ENCODE measurements at regions not wholly inside any gene's neighbourhood (a gene's known extent, or its start where the extent isn't known, plus 50 kb on each side); places are given as distances from the start of the nearest gene placed in this dataset.

- Histone ChIP-seq H3K4me1 (ENCODE audit: control insufficient read depth, insufficient read depth, low read length, unreplicated experiment) (no peaks in the 10 kb centered on the region), H3K27me3 (ENCODE audit: insufficient read depth, low read length) (no peaks in the 10 kb centered on the region), H3K27ac (ENCODE audit: low read depth, low read length) (no peak overlapping the region), H3K36me3 (ENCODE audit: insufficient read depth, low read length) (no peaks in the 10 kb centered on the region), H2AFZ (ENCODE audit: low read length, unreplicated experiment) (no peak overlapping the region), H3K4me3 (ENCODE audit: low read depth, low read length) (no peak overlapping the region), H3K79me2 (ENCODE audit: control insufficient read depth, insufficient read depth, low read length, unreplicated experiment) (no peaks in the 10 kb centered on the region)
Observed at GRCh38 chr4:163976588-163976987, 482.1 kb downstream of the TMA16 start.

- H3K27me3 ChIP-seq (ENCODE audit: insufficient read depth, low read length), result no peaks in the 10 kb centered on the region
- H3K4me3 ChIP-seq (ENCODE audit: low read depth, low read length), result no peak overlapping the region
- no peak overlapping the region for H2AFZ ChIP-seq (ENCODE audit: low read length, unreplicated experiment)
- H3K27ac ChIP-seq (ENCODE audit: low read depth, low read length), result no peak overlapping the region
- H3K36me3 ChIP-seq (ENCODE audit: insufficient read depth, low read length), result no peaks in the 10 kb centered on the region
- no peaks in the 10 kb centered on the region for H3K4me1 ChIP-seq (ENCODE audit: control insufficient read depth, insufficient read depth, low read length, unreplicated experiment)
- H3K79me2 ChIP-seq (ENCODE audit: control insufficient read depth, insufficient read depth, low read length, unreplicated experiment), result no peaks in the 10 kb centered on the region
Observed at GRCh38 chr4:163988391-163988790, 493.9 kb downstream of the TMA16 start.

GRCh38 chr4:163988865-163989264, 494.4 kb downstream of the TMA16 start:
- no peaks in the 10 kb centered on the region for H3K27me3 ChIP-seq (ENCODE audit: insufficient read depth, low read length)
- H3K27ac ChIP-seq (ENCODE audit: low read depth, low read length), result no peak overlapping the region
- no peaks in the 10 kb centered on the region for H3K79me2 ChIP-seq (ENCODE audit: control insufficient read depth, insufficient read depth, low read length, unreplicated experiment)
- no peaks in the 10 kb centered on the region for H3K36me3 ChIP-seq (ENCODE audit: insufficient read depth, low read length)
- H3K4me1 ChIP-seq (ENCODE audit: control insufficient read depth, insufficient read depth, low read length, unreplicated experiment), result no peaks in the 10 kb centered on the region
- H2AFZ ChIP-seq (ENCODE audit: low read length, unreplicated experiment), result no peak overlapping the region
- H3K4me3 ChIP-seq (ENCODE audit: low read depth, low read length), result no peak overlapping the region

- Histone ChIP-seq H3K36me3 (ENCODE audit: insufficient read depth, low read length) (no peaks in the 10 kb centered on the region), H3K79me2 (ENCODE audit: control insufficient read depth, insufficient read depth, low read length, unreplicated experiment) (no peaks in the 10 kb centered on the region), H3K27me3 (ENCODE audit: insufficient read depth, low read length) (no peaks in the 10 kb centered on the region), H3K4me3 (ENCODE audit: low read depth, low read length) (no peak overlapping the region), H3K4me1 (ENCODE audit: control insufficient read depth, insufficient read depth, low read length, unreplicated experiment) (no peaks in the 10 kb centered on the region), H2AFZ (ENCODE audit: low read length, unreplicated experiment) (no peak overlapping the region), H3K27ac (ENCODE audit: low read depth, low read length) (no peak overlapping the region)
Observed at GRCh38 chr4:163991298-163991865, 496.9 kb downstream of the TMA16 start.

GRCh38 chr4:164009435-164009834, 514.9 kb downstream of the TMA16 start:
- no peak overlapping the region for H2AFZ ChIP-seq (ENCODE audit: low read length, unreplicated experiment)
- no peak overlapping the region for H3K27ac ChIP-seq (ENCODE audit: low read depth, low read length)
- no peaks in the 10 kb centered on the region for H3K79me2 ChIP-seq (ENCODE audit: control insufficient read depth, insufficient read depth, low read length, unreplicated experiment)
- H3K27me3 ChIP-seq (ENCODE audit: insufficient read depth, low read length), result no peaks in the 10 kb centered on the region
- H3K4me3 ChIP-seq (ENCODE audit: low read depth, low read length), result no peak overlapping the region
- no peaks in the 10 kb centered on the region for H3K4me1 ChIP-seq (ENCODE audit: control insufficient read depth, insufficient read depth, low read length, unreplicated experiment)
- H3K36me3 ChIP-seq (ENCODE audit: insufficient read depth, low read length), result no peaks in the 10 kb centered on the region

- Histone ChIP-seq H2AFZ (ENCODE audit: low read length, unreplicated experiment) (no peak overlapping the region), H3K79me2 (ENCODE audit: control insufficient read depth, insufficient read depth, low read length, unreplicated experiment) (no peaks in the 10 kb centered on the region), H3K4me3 (ENCODE audit: low read depth, low read length) (no peak overlapping the region), H3K27ac (ENCODE audit: low read depth, low read length) (no peak overlapping the region), H3K4me1 (ENCODE audit: control insufficient read depth, insufficient read depth, low read length, unreplicated experiment) (no peaks in the 10 kb centered on the region), H3K36me3 (ENCODE audit: insufficient read depth, low read length) (no peaks in the 10 kb centered on the region), H3K27me3 (ENCODE audit: insufficient read depth, low read length) (no peaks in the 10 kb centered on the region)
Observed at GRCh38 chr4:164011791-164012190, 517.3 kb downstream of the TMA16 start.

- Histone ChIP-seq H3K4me3 (ENCODE audit: low read depth, low read length) (no peak overlapping the region), H2AFZ (ENCODE audit: low read length, unreplicated experiment) (no peak overlapping the region), H3K79me2 (ENCODE audit: control insufficient read depth, insufficient read depth, low read length, unreplicated experiment) (no peaks in the 10 kb centered on the region), H3K27me3 (ENCODE audit: insufficient read depth, low read length) (no peaks in the 10 kb centered on the region), H3K4me1 (ENCODE audit: control insufficient read depth, insufficient read depth, low read length, unreplicated experiment) (no peaks in the 10 kb centered on the region), H3K36me3 (ENCODE audit: insufficient read depth, low read length) (no peaks in the 10 kb centered on the region), H3K27ac (ENCODE audit: low read depth, low read length) (no peak overlapping the region)
Observed at GRCh38 chr4:164012396-164013027, 518.0 kb downstream of the TMA16 start.

- Histone ChIP-seq H3K27me3 (ENCODE audit: insufficient read depth, low read length) (no peaks in the 10 kb centered on the region), H3K4me3 (ENCODE audit: low read depth, low read length) (no peak overlapping the region)
Observed at GRCh38 chr4:164021947-164022346, 527.5 kb downstream of the TMA16 start.

GRCh38 chr4:164023214-164023613, 528.7 kb downstream of the TMA16 start:
- H3K27ac ChIP-seq (ENCODE audit: low read depth, low read length), result no peak overlapping the region
- no peaks in the 10 kb centered on the region for H3K4me1 ChIP-seq (ENCODE audit: control insufficient read depth, insufficient read depth, low read length, unreplicated experiment)
- no peaks in the 10 kb centered on the region for H3K27me3 ChIP-seq (ENCODE audit: insufficient read depth, low read length)
- no peaks in the 10 kb centered on the region for H3K79me2 ChIP-seq (ENCODE audit: control insufficient read depth, insufficient read depth, low read length, unreplicated experiment)
- no peak overlapping the region for H2AFZ ChIP-seq (ENCODE audit: low read length, unreplicated experiment)
- H3K36me3 ChIP-seq (ENCODE audit: insufficient read depth, low read length), result no peaks in the 10 kb centered on the region
- no peak overlapping the region for H3K4me3 ChIP-seq (ENCODE audit: low read depth, low read length)

More at GRCh38 chr4:164021947-164022346, 527.5 kb downstream of the TMA16 start:
- H3K4me1 ChIP-seq (ENCODE audit: control insufficient read depth, insufficient read depth, low read length, unreplicated experiment), result no peaks in the 10 kb centered on the region
- H2AFZ ChIP-seq (ENCODE audit: low read length, unreplicated experiment), result no peak overlapping the region
- no peaks in the 10 kb centered on the region for H3K79me2 ChIP-seq (ENCODE audit: control insufficient read depth, insufficient read depth, low read length, unreplicated experiment)
- no peaks in the 10 kb centered on the region for H3K36me3 ChIP-seq (ENCODE audit: insufficient read depth, low read length)
- H3K27ac ChIP-seq (ENCODE audit: low read depth, low read length), result no peak overlapping the region

- no peaks in the 10 kb centered on the region for H3K79me2 ChIP-seq (ENCODE audit: control insufficient read depth, insufficient read depth, low read length, unreplicated experiment)
- no peak overlapping the region for H3K27ac ChIP-seq (ENCODE audit: low read depth, low read length)
- H2AFZ ChIP-seq (ENCODE audit: low read length, unreplicated experiment), result no peak overlapping the region
- no peaks in the 10 kb centered on the region for H3K4me1 ChIP-seq (ENCODE audit: control insufficient read depth, insufficient read depth, low read length, unreplicated experiment)
- H3K27me3 ChIP-seq (ENCODE audit: insufficient read depth, low read length), result no peaks in the 10 kb centered on the region
- no peaks in the 10 kb centered on the region for H3K36me3 ChIP-seq (ENCODE audit: insufficient read depth, low read length)
- no peak overlapping the region for H3K4me3 ChIP-seq (ENCODE audit: low read depth, low read length)
Observed at GRCh38 chr4:164027805-164028204, 533.3 kb downstream of the TMA16 start.

- H3K4me3 ChIP-seq (ENCODE audit: low read depth, low read length), result no peak overlapping the region
- no peaks in the 10 kb centered on the region for H3K27me3 ChIP-seq (ENCODE audit: insufficient read depth, low read length)
- H2AFZ ChIP-seq (ENCODE audit: low read length, unreplicated experiment), result no peak overlapping the region
- H3K36me3 ChIP-seq (ENCODE audit: insufficient read depth, low read length), result no peaks in the 10 kb centered on the region
- H3K4me1 ChIP-seq (ENCODE audit: control insufficient read depth, insufficient read depth, low read length, unreplicated experiment), result no peaks in the 10 kb centered on the region
- H3K79me2 ChIP-seq (ENCODE audit: control insufficient read depth, insufficient read depth, low read length, unreplicated experiment), result no peaks in the 10 kb centered on the region
- H3K27ac ChIP-seq (ENCODE audit: low read depth, low read length), result no peak overlapping the region
Observed at GRCh38 chr4:164039482-164039881, 545.0 kb downstream of the TMA16 start.

All from ACC112 (cell line).